ENCODE measurements at regions not wholly inside any gene's neighbourhood (a gene's known extent, or its start where the extent isn't known, plus 50 kb on each side); places are given as distances from the start of the nearest gene placed in this dataset.

DNA sequence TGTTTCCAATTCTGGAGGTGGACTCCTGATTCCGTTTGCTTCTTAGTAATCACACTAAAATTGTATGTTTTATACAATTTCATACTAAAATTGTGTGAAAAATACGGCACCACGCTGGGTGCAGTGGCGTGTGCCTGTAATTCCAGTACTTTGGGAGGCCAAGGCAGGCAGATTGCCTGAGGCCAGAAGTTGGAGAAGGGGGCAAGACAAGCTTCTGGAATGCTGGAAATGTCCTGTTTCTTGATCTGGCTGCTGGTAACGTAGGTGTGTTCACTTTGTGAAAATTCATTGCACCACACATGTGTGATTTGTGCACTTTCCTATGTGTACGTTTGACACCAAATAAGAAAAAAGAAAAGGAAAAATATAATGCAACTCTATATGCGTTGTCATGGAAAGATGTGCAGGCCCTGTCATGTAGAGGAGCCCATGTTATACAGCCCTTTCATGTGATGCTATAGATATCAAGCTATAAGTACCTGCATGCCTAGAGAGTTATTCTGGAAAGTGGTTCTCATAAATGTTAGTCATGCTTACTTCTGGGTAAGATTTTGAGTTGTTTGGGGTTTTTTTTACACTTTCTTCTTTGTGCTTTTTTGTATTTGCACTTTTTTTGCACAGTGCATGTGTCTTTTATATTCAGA lies 119.9 kb downstream of the TMEM174 start:
- no peak overlapping the region for H3K4me3 ChIP-seq (ENCODE audit: low read length)
- H3K27ac ChIP-seq (ENCODE audit: low read length), result no peak overlapping the region
- no peaks in the 10 kb centered on the region for H3K4me1 ChIP-seq (ENCODE audit: low read length)
- H4K20me1 ChIP-seq (ENCODE audit: insufficient read depth, low read length), result no peaks in the 10 kb centered on the region
- no peaks in the 10 kb centered on the region for H3K36me3 ChIP-seq (replicated peaks; ENCODE audit: insufficient read depth, low read length)
- H3F3A ChIP-seq (ENCODE audit: insufficient read depth, low read length), result no peaks in the 10 kb centered on the region
- peaks cover 4% of the 10 kb centered on the region for H3K27me3 ChIP-seq (replicated peaks; ENCODE audit: insufficient read depth, low read length)
- no peaks in the 10 kb centered on the region for H3K79me2 ChIP-seq (ENCODE audit: low read length)
- H3K9me3 ChIP-seq (replicated peaks; ENCODE audit: insufficient read depth, low read length), result no peaks in the 10 kb centered on the region
- no peaks in the 10 kb centered on the region for H3K9me2 ChIP-seq (replicated peaks; ENCODE audit: insufficient read depth, low read length)
- H2AFZ ChIP-seq (ENCODE audit: low read length), result no peak overlapping the region
- DNase-seq, result no peak
- no peak overlapping the region for H3K9ac ChIP-seq (ENCODE audit: low read length)
- H3K4me2 ChIP-seq (ENCODE audit: low read depth, low read length), result no peak overlapping the region
- TF ChIP-seq EZH2 (optimal IDR thresholded peaks at IDR 0.05; ENCODE audit: low read depth, low read length), result no peak
- TF ChIP-seq, protein P1, sequence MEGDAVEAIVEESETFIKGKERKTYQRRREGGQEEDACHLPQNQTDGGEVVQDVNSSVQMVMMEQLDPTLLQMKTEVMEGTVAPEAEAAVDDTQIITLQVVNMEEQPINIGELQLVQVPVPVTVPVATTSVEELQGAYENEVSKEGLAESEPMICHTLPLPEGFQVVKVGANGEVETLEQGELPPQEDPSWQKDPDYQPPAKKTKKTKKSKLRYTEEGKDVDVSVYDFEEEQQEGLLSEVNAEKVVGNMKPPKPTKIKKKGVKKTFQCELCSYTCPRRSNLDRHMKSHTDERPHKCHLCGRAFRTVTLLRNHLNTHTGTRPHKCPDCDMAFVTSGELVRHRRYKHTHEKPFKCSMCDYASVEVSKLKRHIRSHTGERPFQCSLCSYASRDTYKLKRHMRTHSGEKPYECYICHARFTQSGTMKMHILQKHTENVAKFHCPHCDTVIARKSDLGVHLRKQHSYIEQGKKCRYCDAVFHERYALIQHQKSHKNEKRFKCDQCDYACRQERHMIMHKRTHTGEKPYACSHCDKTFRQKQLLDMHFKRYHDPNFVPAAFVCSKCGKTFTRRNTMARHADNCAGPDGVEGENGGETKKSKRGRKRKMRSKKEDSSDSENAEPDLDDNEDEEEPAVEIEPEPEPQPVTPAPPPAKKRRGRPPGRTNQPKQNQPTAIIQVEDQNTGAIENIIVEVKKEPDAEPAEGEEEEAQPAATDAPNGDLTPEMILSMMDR (IDR thresholded peaks at IDR 0.05; ENCODE audit: low read length), result no peak
- TF ChIP-seq EZH2phosphoT487 (IDR thresholded peaks at IDR 0.05; ENCODE audit: low read length), result no peak

DNA sequence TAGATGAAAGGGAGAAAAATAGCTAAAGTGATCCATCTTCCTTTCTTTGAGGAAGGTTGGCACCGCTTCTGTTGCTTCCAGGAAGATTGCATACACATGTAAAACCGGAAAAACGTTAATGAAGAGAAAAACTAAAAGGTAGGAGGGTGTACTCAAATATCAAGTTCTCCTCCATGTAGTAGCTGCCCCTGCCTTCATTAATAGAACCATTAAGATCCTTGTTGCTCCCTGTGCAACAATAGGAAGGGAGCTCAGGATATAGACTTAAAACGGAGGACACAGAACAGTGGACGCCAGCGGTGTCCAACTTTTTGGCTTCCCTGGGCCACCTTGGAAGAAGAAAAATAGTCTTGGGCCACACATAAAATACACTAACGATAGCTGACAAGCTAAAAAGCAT lies 118.9 kb downstream of the TMEM174 start:
- no peaks in the 10 kb centered on the region for H3K9me3 ChIP-seq (replicated peaks; ENCODE audit: insufficient read depth, low read length)
- H3K4me1 ChIP-seq (ENCODE audit: low read length), result no peaks in the 10 kb centered on the region
- TF ChIP-seq EZH2phosphoT487 (IDR thresholded peaks at IDR 0.05; ENCODE audit: low read length) (no peak), EZH2 (optimal IDR thresholded peaks at IDR 0.05; ENCODE audit: low read depth, low read length) (no peak)
- TF ChIP-seq, protein P1 (IDR thresholded peaks at IDR 0.05; ENCODE audit: low read length), result no peak
- H3K27me3 ChIP-seq (replicated peaks; ENCODE audit: insufficient read depth, low read length), result no peaks in the 10 kb centered on the region
- H3K4me3 ChIP-seq (ENCODE audit: low read length), result no peak overlapping the region
- no peak overlapping the region for H3K4me2 ChIP-seq (ENCODE audit: low read depth, low read length)
- H2AFZ ChIP-seq (ENCODE audit: low read length), result no peak overlapping the region
- no peaks in the 10 kb centered on the region for H3K79me2 ChIP-seq (ENCODE audit: low read length)
- no peaks in the 10 kb centered on the region for H3K9me2 ChIP-seq (replicated peaks; ENCODE audit: insufficient read depth, low read length)
- no peaks in the 10 kb centered on the region for H3K36me3 ChIP-seq (replicated peaks; ENCODE audit: insufficient read depth, low read length)
- no peaks in the 10 kb centered on the region for H4K20me1 ChIP-seq (ENCODE audit: insufficient read depth, low read length)
- H3F3A ChIP-seq (ENCODE audit: insufficient read depth, low read length), result no peaks in the 10 kb centered on the region
- no peak overlapping the region for H3K9ac ChIP-seq (ENCODE audit: low read length)
- DNase-seq, result no peak
- H3K27ac ChIP-seq (ENCODE audit: low read length), result no peak overlapping the region

GRCh38 chr5:73290242-73290641 lies 117.2 kb downstream of the TMEM174 start:
- no peaks in the 10 kb centered on the region for H3K9me2 ChIP-seq (replicated peaks; ENCODE audit: insufficient read depth, low read length)
- no peaks in the 10 kb centered on the region for H3K27me3 ChIP-seq (replicated peaks; ENCODE audit: insufficient read depth, low read length)
- TF ChIP-seq, protein P1 (IDR thresholded peaks at IDR 0.05; ENCODE audit: low read length), result no peak
- TF ChIP-seq EZH2 (optimal IDR thresholded peaks at IDR 0.05; ENCODE audit: low read depth, low read length), result no peak
- TF ChIP-seq EZH2phosphoT487 (IDR thresholded peaks at IDR 0.05; ENCODE audit: low read length), result no peak
- no peak overlapping the region for H3K27ac ChIP-seq (ENCODE audit: low read length)
- no peaks in the 10 kb centered on the region for H4K20me1 ChIP-seq (ENCODE audit: insufficient read depth, low read length)
- H2AFZ ChIP-seq (ENCODE audit: low read length), result no peak overlapping the region
- no peak overlapping the region for H3K4me2 ChIP-seq (ENCODE audit: low read depth, low read length)
- no peaks in the 10 kb centered on the region for H3F3A ChIP-seq (ENCODE audit: insufficient read depth, low read length)
- H3K9me3 ChIP-seq (replicated peaks; ENCODE audit: insufficient read depth, low read length), result no peaks in the 10 kb centered on the region
- H3K9ac ChIP-seq (ENCODE audit: low read length), result no peak overlapping the region
- DNase-seq, result no peak
- H3K4me3 ChIP-seq (ENCODE audit: low read length), result no peak overlapping the region
- no peaks in the 10 kb centered on the region for H3K4me1 ChIP-seq (ENCODE audit: low read length)
- no peaks in the 10 kb centered on the region for H3K36me3 ChIP-seq (replicated peaks; ENCODE audit: insufficient read depth, low read length)
- H3K79me2 ChIP-seq (ENCODE audit: low read length), result no peaks in the 10 kb centered on the region

Measured in MM.1S (cell line).